HG03066 (cell line): ENCODE measurements at regions not wholly inside any gene's neighbourhood (a gene's known extent, or its start where the extent isn't known, plus 50 kb on each side); places are given as distances from the start of the nearest gene placed in this dataset.

Source experiments
- ATAC-seq: cut with Tn5 transposase; IDR thresholded peaks from one replicate; pipeline ENCODE4 v1.9.1; 2021; ENCODE audit warnings: low read depth; ENCODE audit not compliant: unreplicated experiment

DNA sequence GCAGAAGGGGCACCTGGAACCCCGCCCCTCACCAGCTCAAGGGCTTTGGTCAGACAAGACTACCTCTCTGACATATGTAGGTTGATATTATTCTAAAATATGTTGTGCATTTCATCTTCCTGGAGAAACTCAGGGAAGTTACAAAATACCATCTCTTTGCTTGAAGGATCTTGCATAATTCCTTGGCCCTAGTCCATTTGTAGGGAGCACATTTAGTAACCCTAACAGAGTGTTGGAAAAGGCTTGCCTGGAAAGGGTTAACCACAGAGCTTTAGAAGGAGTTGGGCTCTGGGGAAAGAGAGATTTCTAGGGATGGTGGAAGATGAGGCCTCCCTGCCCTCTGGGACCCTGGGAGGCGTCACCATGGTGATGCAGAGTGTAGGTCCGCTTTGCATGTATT is 143.0 kb upstream of the SLC1A4 start:
- ATAC-seq, result no peak

DNA sequence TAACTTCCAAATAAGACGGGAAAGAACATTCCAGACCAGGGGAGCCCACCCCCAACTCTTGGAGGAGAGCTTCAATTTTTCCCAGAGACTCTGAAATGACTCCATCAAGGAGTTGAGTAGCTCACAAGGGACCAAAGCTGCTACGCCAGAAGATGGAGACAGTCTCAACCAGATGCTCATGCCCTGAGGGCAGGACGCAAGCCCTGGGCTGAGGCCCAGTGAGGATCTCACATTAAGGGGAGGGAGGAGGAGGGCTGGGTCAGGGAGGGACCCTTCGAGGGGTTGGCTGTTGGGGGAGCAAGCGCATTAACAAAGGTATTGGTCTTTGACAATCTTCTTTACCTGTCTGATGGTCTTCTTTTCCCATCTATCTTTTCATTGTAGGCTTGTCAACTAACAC is 141.3 kb upstream of the SLC1A4 start:
- ATAC-seq, result no peak

- no peak for ATAC-seq
These were observed 140.8 kb upstream of the SLC1A4 start for GRCh38 chr2:64848363-64848762.

DNA sequence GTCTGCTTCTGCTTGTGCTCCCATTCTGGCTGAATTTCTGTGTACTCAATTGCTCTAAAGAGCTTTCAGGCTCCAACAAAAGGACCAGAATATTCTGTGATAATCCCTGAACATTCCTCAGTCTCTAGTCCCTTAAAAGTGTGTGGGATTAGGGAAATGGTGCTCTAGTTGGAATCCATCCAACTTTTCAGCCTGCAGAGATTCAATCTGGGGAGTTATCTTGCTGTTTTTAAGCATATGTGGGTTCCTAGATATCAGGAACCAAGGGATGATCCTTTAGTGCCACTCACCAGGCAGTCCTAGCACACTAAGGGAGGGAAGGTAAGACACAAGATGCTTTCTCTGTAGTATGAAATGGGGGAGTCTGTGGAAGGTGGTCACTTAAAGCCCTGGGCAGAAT is 140.3 kb upstream of the SLC1A4 start:
- ATAC-seq, result no peak

DNA sequence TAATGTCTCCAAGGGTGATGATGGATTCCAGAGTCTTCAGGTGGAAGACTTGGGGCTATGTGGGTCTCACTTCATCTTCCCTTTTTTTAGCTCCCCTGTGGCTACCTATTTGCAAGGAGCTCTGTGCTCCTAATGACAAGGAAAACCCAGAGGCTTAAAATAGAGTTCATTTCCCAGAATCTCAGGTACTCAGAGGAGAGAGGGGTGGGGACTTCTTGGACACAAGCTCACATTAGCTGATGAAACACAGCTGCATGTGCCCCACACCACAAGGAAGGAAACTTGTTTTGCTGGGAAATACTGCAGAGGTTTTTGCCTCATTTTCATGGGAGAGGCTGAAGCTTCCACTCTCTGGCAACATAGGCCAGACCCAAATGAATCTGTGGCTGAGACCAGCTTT is 138.6 kb upstream of the SLC1A4 start:
- no peak for ATAC-seq

DNA sequence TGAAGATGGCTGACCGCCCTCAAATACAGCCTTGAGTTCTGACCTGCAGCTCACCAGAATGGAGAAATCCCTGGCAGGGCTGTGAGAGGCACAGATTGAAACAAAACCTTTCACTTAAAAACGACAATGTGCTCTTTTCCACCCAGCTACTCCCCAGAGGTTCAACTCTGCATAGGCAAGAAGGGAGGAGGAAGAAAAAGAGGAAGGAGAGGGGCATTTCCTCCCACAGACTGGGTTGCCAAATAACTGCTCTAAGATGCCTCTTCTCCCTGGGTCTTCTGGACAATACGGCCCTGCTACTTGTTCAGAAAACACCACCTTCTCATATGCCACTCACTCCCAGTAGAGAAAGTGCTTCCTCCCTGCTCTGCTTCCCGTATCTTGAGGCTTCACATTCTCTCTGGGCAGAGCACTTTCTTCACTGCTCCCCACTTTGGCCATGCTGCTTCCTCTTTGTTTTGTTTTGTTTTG is 136.4 kb upstream of the SLC1A4 start:
- ATAC-seq, result no peak

DNA sequence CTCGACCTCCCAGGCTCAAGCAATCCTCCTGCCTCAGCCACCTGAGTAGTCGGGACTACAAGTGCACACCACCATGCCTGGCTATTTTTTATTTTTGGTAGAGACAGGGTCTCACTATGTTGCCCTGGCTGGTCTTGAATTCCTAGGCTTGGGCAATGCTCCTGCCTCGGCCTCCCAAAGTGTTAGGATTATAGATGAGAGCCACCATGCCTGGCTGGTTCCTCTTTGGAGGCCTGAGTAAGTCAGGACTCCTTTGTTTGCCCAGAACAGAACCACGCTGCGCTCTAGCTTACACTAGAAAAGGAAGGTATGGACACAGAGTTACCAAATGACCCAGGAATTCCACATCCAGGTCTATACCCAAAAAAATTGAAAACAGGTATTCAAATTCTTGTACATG is 135.9 kb upstream of the SLC1A4 start:
- no peak for ATAC-seq

DNA sequence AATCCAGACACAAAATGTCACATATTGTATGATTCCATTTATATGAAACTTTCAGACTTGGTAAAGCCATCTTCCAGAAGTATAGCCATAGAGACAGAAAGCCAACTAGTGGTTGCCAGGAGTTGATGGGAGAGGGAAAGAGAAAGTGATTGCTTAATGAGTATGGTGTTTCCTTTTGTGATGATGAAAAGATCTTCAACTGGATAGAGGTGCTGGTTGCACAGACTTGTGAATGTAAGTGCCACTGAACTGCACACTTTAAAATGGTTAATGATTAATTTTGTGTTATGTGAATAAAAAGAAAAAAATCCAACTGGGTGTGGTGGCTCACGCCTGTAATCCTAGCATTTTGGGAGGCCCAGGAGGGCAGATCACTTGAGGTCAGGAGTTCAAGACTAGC is 135.3 kb upstream of the SLC1A4 start:
- no peak for ATAC-seq

- ATAC-seq, result no peak
These were observed 134.4 kb upstream of the SLC1A4 start for GRCh38 chr2:64854773-64855237.

GRCh38 chr2:64857581-64858471 is 131.4 kb upstream of the SLC1A4 start:
- no peak for ATAC-seq

DNA sequence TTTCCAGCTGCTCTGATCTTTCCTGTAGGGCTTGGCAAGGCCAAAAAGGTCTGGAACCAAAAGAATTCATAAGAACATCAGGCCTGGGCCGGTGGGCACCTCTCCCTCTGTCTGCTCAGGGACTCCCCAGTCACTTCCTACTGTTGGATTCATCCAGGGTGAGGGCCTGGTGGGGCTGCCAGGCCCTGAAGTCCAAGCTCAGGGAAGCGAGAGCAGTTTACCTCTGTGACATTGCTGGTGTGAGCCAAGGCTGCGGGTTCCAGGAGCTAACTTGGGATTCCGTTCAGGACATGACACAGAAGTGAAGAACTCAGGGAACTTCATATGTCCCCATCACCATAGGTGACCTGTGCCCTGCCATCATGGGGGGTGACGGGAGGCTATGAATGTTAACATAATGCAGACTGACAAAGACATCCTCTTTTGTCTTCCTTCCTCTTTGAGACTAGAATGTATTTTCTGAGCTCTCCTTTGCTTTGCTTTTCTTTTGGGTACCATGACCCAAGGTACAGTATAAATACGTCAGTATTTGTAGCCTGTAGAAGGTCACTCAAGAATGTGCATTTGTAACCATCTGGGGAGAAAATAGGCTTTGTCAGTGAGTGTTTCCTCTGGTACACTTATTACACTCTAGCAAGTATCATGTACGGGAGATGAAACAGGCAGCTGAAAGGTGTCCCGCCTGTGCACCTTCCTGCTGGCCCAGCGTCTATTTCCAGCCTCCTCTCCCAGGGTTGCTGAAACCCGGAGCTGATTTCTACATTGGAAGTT is 130.5 kb upstream of the SLC1A4 start:
- ATAC-seq, result no peak

DNA sequence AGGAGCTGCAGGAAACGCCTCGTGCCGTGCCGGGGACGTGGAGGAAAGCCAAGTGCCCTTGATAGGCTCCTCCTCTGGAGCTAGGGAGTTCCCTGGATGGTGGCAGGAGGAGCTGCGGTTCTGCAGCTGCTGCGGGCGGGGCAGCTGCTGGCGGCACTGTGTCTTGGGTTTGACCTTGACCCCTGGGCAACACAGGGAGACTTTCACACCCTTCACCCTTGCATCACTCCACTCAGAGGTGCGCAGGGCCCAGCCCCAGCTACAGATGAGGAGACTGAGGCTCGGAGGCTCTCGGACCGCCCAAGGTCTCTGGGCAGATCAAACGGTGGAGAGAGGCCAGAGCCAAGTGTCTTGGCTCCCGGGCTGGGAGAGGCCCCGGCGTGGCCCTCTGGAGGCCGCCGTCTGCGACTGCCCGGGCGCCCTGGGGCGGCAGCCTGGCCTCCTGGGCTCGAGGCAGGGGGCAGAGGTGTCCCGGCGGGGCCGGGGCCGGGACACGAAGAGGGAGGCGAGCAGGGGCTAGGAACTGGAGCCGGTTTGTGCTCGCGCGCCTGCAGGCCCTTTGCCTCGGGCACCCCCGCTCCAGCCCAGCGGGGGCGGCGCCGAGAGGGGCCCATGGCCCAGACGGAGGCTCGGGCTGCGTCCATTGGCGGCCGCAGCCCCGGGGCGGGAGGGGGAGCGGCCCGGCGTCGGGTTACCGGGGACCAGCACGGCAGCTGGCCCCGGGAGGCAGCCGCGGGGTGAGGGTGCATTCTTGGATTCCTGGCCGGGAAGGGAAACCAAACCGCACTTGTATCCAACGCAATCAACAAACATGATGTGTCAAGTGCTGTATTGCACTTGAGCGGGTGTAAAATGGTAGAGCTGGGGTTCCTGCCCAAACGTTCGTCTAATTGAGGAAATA is 129.6 kb upstream of the SLC1A4 start:
- ATAC-seq, result no peak

DNA sequence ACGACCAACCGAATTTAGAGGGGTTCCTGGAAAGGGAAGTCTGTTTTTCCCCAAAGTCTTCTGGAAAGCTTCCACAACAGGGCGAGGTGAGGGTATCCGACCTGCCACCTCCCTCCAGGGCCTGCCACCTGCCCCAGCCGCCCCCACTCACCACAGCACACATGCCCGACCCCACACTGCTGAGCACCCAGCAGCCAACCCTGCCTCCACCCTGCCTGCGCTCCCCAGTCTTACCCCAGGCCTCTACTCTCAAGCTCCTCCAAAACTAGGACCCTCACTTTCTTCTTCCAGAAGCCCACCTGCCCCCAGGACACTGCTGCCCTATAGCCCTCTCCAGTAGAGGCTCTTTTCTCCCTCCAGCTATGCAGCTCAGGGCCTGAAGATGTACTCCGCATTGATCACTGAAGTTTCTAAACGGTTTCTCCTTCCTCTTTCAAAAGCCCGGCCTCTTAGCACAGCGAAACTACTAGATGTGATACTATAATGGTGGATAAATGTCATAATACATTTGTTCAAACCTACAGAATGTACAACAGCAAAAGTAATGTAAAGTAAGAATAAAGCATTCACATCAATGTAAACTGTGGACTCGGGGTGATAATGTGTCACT is 128.8 kb upstream of the SLC1A4 start:
- peak; percentile 46 for ATAC-seq

GRCh38 chr2:64860936-64861335 is 128.3 kb upstream of the SLC1A4 start:
- no peak for ATAC-seq

DNA sequence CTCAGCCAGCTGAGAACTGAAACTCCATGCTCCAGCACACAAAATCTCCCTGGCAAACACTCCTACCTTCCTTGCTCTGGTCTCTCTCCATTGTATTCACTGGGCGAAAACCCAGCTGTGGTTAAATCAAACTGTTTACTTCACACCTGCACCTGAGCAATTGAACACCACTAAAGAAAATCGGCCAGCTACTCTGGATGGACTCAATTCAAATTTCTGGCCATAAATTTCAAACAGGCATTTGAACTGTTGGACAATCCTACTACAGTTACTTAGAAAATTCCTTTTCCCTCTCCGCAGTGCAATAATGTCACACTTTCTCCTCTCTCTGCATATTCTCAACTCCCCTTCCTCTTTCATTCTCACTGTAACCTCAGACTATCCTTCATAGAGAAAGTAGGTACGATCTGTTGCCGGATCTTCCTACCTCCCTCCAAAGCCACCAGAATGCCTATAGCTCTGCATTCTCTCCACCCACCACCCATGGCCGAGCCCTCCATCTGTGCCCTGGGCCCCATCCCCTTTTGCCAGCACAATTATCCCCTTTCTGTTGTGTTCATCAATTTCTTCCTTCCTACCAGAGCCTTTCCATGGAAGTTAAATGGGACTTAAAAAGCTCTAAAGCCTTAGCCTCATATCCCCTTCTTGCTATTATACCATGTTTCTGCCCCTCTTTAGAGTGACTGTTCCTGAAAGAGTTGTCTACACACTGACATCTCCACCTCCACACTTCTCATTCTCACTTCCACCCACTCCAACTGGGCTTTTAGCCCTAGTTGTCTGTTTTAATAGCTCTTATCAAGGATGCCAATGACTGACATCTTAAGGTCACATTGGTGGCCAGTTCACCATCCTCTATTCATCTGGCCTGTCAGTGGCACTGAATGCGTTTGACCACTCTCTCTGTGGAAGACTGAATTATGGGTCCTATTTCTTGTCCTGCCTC is 127.5 kb upstream of the SLC1A4 start:
- ATAC-seq, result no peak

- ATAC-seq, result no peak
These were observed 126.6 kb upstream of the SLC1A4 start for GRCh38 chr2:64862623-64863022.

- no peak for ATAC-seq
These were observed 125.9 kb upstream of the SLC1A4 start for GRCh38 chr2:64863097-64863820.

GRCh38 chr2:64865073-64865830 is 123.9 kb upstream of the SLC1A4 start:
- ATAC-seq, result no peak
